Endothelial cell of umbilical vein (primary cell): ENCODE measurements at regions not wholly inside any gene's neighbourhood (a gene's known extent, or its start where the extent isn't known, plus 50 kb on each side); places are given as distances from the start of the nearest gene placed in this dataset.
A peak's percentile ranks its signal among the peaks of the same experiment; 100 is the strongest.
"Not testable (repeated sequence)": the region's sequence is repeated elsewhere in the genome, so short reads cannot be mapped to it uniquely, and the experiment has no call there.

Source experiments
- BruUV-seq: library from RNA; stranded (reverse); fragments of 400-500 nt; replicated peaks from 2 replicates; lab custom pipeline; 2021; lab: Mats Ljungman, UMichigan
- CTCF ChIA-PET: fragments of 300-600, 350-600 bp; sonication (Branson Sonifier 250); formaldehyde crosslinking; loops from one replicate; lab custom pipeline; 2021; ENCODE audit warnings: antibody characterized with exemption, inconsistent platforms; lab: Charles Lee
- POLR2A ChIA-PET: fragments of 300-600, 350-600 bp; sonication (Branson Sonifier 250); formaldehyde crosslinking; loops from one replicate; lab custom pipeline; 2021; ENCODE audit warnings: antibody characterized with exemption, inconsistent platforms; lab: Charles Lee
- DNase-seq: peaks from one replicate; pipeline ENCODE4 v3.0.0-alpha.2; 2011; ENCODE audit warnings: low read depth, low spot score
- FAIRE-seq: peaks from 2 replicates; lab custom pipeline; 2011; peaks lifted over from hg19 to GRCh38; lab: Jason Lieb, UNC
- H2AFZ ChIP-seq: 2 replicates; pipeline ENCODE4 v1.6.0; 2012; ENCODE audit warnings: low read depth, low read length, control low read depth, inconsistent platforms
- H3K27ac ChIP-seq: 2 replicates; pipeline ENCODE4 v1.5.1; 2011; ENCODE audit warnings: low read depth, mild to moderate bottlenecking, control low read depth, low read length, moderate library complexity; ENCODE audit not compliant: insufficient read depth
- H3K27me3 ChIP-seq, 2 experiments: 2 replicates each; pipeline versions ENCODE4 v1.6.0 to v1.6.1; 2011; ENCODE audit warnings: low read length in 2 of 2, mixed read lengths in 1 of 2; ENCODE audit not compliant: control insufficient read depth in 2 of 2, insufficient read depth in 2 of 2
- H3K36me3 ChIP-seq, 2 experiments: 2 replicates in 1 of 2; 3 replicates in 1 of 2; pipeline ENCODE4 v1.5.1; 2011; ENCODE audit warnings: low read length in 2 of 2, mild to moderate bottlenecking in 1 of 2, moderate library complexity in 1 of 2; ENCODE audit not compliant: control insufficient read depth in 2 of 2, insufficient read depth in 2 of 2; ENCODE audit errors: extremely low read depth in 1 of 2
- H3K4me1 ChIP-seq: 3 replicates; pipeline ENCODE4 v1.5.1; 2011; ENCODE audit warnings: mild to moderate bottlenecking, low read length; ENCODE audit not compliant: control insufficient read depth, insufficient read depth; ENCODE audit errors: extremely low read depth
- H3K4me2 ChIP-seq: 2 replicates; pipeline ENCODE4 v1.6.1; 2011; ENCODE audit warnings: low read length, control low read depth, mixed read lengths; ENCODE audit not compliant: insufficient read depth
- H3K4me3 ChIP-seq, 3 experiments: fragments of 200-600 bp in 1 of 3; sonication (generic), shearing (Covaris generic) in 1 of 3; replicated peaks in 1 of 3; 2 replicates each; pipeline ENCODE4 v1.5.1; 2011 to 2016; ENCODE audit warnings: control low read depth in 3 of 3, low read length in 3 of 3, mild to moderate bottlenecking in 2 of 3, inconsistent platforms in 1 of 3, low read depth in 1 of 3, moderate library complexity in 1 of 3; ENCODE audit not compliant: insufficient read depth in 1 of 3
- H3K79me2 ChIP-seq: 2 replicates; pipeline ENCODE4 v1.6.0; 2012; ENCODE audit warnings: low read length, inconsistent platforms; ENCODE audit not compliant: control insufficient read depth, insufficient read depth
- H3K9ac ChIP-seq: replicated peaks from 2 replicates; pipeline ENCODE3; 2011; ENCODE audit warnings: low read length, control low read depth; ENCODE audit not compliant: insufficient read depth; ENCODE audit errors: extremely low read depth
- H3K9me1 ChIP-seq: replicated peaks from 3 replicates; pipeline ENCODE4 v1.6.0; 2011; ENCODE audit warnings: mild to moderate bottlenecking, low read length; ENCODE audit not compliant: control insufficient read depth, insufficient read depth; ENCODE audit errors: extremely low read depth
- H3K9me3 ChIP-seq: replicated peaks from 2 replicates; pipeline ENCODE4 v1.5.1; 2012; ENCODE audit warnings: low read length, inconsistent platforms; ENCODE audit not compliant: control insufficient read depth, insufficient read depth
- H4K20me1 ChIP-seq: replicated peaks from 2 replicates; pipeline ENCODE3; 2011; ENCODE audit warnings: mild to moderate bottlenecking, low read length; ENCODE audit not compliant: control insufficient read depth, insufficient read depth; ENCODE audit errors: extremely low read depth
- EZH2 ChIP-seq: IDR thresholded peaks from 2 replicates; pipeline ENCODE4 v1.6.1; 2012; ENCODE audit warnings: borderline replicate concordance, low read depth, mild to moderate bottlenecking, moderate library complexity, low read length, inconsistent platforms; ENCODE audit not compliant: severe bottlenecking
- MYC ChIP-seq: IDR thresholded peaks from one replicate; pipeline ENCODE4 v1.6.1; 2011; ENCODE audit warnings: mild to moderate bottlenecking, low read depth, low read length
- POLR2A ChIP-seq: IDR thresholded peaks from 2 replicates; pipeline ENCODE4 v1.6.1; 2012; ENCODE audit warnings: low read depth, mild to moderate bottlenecking, control low read depth, low read length
- dilution Hi-C: fragments of 300-500 bp; cut with MboI; formaldehyde crosslinking; loops from one replicate; pipeline ENCODE4 v1.15.0; 2019; ENCODE audit warnings: low sequenced_read_pairs; ENCODE audit not compliant: extremely low pct_ligation_motif_present
- intact Hi-C: fragments of 100-400 bp; cut with micrococcal nuclease; formaldehyde crosslinking; loops from one replicate; pipeline ENCODE4 v1.10.0; 2022

DNA sequence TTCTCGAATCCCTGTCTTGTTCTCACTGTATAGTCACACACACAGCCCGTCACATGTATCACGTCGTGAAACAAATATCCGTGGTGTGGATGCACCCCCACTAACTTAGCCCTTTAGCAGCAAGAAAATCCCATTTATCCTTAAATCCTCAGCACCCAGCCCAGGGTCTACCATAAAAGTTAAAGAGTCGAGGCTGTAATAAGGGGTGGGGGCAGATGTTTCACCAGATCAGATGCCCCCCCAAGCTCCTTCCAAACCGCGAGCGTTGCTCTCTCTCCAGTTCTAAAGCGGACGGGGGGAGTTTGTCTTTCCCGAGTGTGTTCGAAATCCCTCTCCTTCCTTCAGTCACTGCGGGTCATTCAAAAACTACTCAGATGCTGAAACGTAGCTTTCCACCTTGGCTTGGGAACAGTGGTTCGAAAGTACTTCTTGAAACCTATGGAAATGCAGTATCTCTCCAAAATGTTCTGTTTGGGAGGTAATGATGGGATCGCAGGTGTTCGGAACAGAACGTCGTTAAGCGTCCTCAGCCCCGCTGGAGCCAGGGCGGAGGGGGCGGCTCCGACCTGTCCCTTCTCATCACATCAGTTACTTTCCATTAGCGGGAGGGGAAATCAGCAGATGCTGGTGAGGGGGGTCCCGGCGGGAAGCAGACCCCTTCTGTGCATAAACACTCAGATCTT, 156.2 kb downstream of the BRD1 start:
- no peaks in the 10 kb centered on the region for H4K20me1 ChIP-seq
- H3K4me1 ChIP-seq: peaks cover 11% of the 10 kb centered on the region
- CTCF ChIA-PET: interaction anchor here (2.4 kb wide), 1 partner anchor 14 kb away, joined by 10 read pairs; no protein-coding TSS in a partner anchor
- no peak overlapping the region for H3K4me2 ChIP-seq
- H3K36me3 ChIP-seq: no peaks in the 10 kb centered on the region
- intact Hi-C loops: loop anchor here (2.0 kb wide), 1 partner anchor 29 kb away; no protein-coding TSS in a partner anchor
- H3K9ac ChIP-seq: no peak overlapping the region
- peaks cover 15 to 20% of the 10 kb centered on the region in 2 experiments for H3K27me3 ChIP-seq
- peak overlapping the region; percentile 49 for H2AFZ ChIP-seq
- no peaks in the 10 kb centered on the region for H3K9me1 ChIP-seq
- no peak overlapping the region for H3K27ac ChIP-seq
- H3K9me3 ChIP-seq: no peaks in the 10 kb centered on the region
- DNase-seq (no peak), FAIRE-seq (no peak)
- POLR2A ChIA-PET: no interaction called here
- dilution Hi-C loops: no loop called here
- no peaks in the 10 kb centered on the region for H3K79me2 ChIP-seq
- peak; percentile 59 for TF ChIP-seq EZH2
- no peak for TF ChIP-seq POLR2A
- no peak overlapping the region for H3K4me3 ChIP-seq
- BruUV-seq: no TSS peak

GRCh38 chr22:49670456-49671330, 157.0 kb downstream of the BRD1 start:
- ChIA-PET CTCF (interaction anchor here (1.0 to 2.4 kb wide), 3 partner anchors 9 to 38 kb away, joined by 3 to 10 read pairs (median 4); no protein-coding TSS in a partner anchor), POLR2A (interaction anchor here (1.1 kb wide), 1 partner anchor 13 kb away, joined by 7 read pairs; no protein-coding TSS in a partner anchor)
- peak overlapping the region; percentile 83 for H2AFZ ChIP-seq
- TF ChIP-seq EZH2 (peak; percentile 12), MYC (no peak)
- dilution Hi-C loops (no loop called here), intact Hi-C loops (loop anchor here (2.0 kb wide), 1 partner anchor 30 kb away; no protein-coding TSS in a partner anchor)
- H3K27me3 ChIP-seq: peaks cover 15 to 20% of the 10 kb centered on the region in 2 experiments
- no peaks in the 10 kb centered on the region for H3K36me3 ChIP-seq
- no peaks in the 10 kb centered on the region for H3K9me3 ChIP-seq
- H3K9ac ChIP-seq: no peak overlapping the region
- DNase-seq: no peak
- H3K4me2 ChIP-seq: peak overlapping the region; percentile 30
- no TSS peak for BruUV-seq
- H4K20me1 ChIP-seq: no peaks in the 10 kb centered on the region
- H3K4me1 ChIP-seq: peaks cover 15% of the 10 kb centered on the region
- no peaks in the 10 kb centered on the region for H3K79me2 ChIP-seq
- H3K9me1 ChIP-seq: no peaks in the 10 kb centered on the region
- FAIRE-seq: no peak
- peak overlapping the region in 2 of 3 experiments; percentile 23 to 39 for H3K4me3 ChIP-seq
- H3K27ac ChIP-seq: no peak overlapping the region

GRCh38 chr22:49669969-49670455, 157.7 kb downstream of the BRD1 start:
- H3K27me3 ChIP-seq: peaks cover 15 to 18% of the 10 kb centered on the region in 2 experiments
- H3K79me2 ChIP-seq, H4K20me1 ChIP-seq, H3K9me1 ChIP-seq, H3K9me3 ChIP-seq, H3K9ac ChIP-seq, H3K36me3 ChIP-seq, BruUV-seq, FAIRE-seq, dilution Hi-C loops, H3K27ac ChIP-seq: not testable (repeated sequence)
- peak overlapping the region in 2 of 3 experiments; percentile 23 to 39 for H3K4me3 ChIP-seq
- ChIA-PET POLR2A (interaction anchor here (1.1 kb wide), 1 partner anchor 13 kb away, joined by 7 read pairs; no protein-coding TSS in a partner anchor), CTCF (interaction anchor here (1.0 to 2.4 kb wide), 4 partner anchors 10 to 37 kb away, joined by 3 to 10 read pairs (median 6); no protein-coding TSS in a partner anchor)
- peak overlapping the region; percentile 30 for H3K4me2 ChIP-seq
- peak; percentile 25 for DNase-seq
- H3K4me1 ChIP-seq: peaks cover 15% of the 10 kb centered on the region
- intact Hi-C loops: loop anchor here (2.0 kb wide), 2 partner anchors 31 to 37 kb away; no protein-coding TSS in a partner anchor
- H2AFZ ChIP-seq: peak overlapping the region; percentile 83
